GM12873 (cell line): ENCODE measurements at regions not wholly inside any gene's neighbourhood (a gene's known extent, or its start where the extent isn't known, plus 50 kb on each side); places are given as distances from the start of the nearest gene placed in this dataset.

Experiments used
- TF ChIP-seq, protein P1 (sequence below): IDR thresholded peaks from 2 replicates; pipeline ENCODE4 v1.5.1; 2012; ENCODE audit warnings: low read depth, mild to moderate bottlenecking, moderate library complexity, low read length, control low read depth; ENCODE audit not compliant: insufficient read depth; ENCODE audit errors: missing control alignments

DNA sequence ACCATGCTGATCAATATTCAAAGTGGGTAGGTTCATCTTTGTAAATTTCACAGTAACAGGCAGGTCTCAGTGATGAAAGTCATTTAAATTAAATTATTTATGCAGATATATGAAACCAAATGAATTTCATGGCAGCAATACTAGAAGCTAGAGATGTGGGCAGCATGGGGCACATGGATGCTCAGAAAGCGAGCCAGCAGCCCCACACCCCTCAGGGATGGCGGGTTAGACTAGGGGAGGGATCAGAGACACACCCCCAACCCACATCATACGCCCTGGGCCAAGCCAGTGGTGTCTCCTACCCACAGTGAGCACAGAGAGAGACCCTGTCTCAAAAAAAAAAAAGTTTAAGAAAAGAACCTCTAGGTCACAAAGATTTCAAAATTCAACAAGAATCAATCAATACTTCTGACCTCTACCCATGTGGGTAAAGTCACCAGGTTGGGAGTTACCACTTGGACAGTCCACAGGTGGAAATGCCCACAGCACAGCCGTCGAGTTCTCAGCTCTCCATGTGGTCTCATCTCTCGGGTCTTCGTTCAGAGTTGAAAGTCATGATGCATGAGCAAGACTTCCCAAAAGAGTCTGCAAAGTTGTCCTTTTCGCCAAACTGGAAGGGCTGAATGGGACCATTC, 79.3 kb upstream of the PPP2R2D start:
- TF ChIP-seq, protein P1, sequence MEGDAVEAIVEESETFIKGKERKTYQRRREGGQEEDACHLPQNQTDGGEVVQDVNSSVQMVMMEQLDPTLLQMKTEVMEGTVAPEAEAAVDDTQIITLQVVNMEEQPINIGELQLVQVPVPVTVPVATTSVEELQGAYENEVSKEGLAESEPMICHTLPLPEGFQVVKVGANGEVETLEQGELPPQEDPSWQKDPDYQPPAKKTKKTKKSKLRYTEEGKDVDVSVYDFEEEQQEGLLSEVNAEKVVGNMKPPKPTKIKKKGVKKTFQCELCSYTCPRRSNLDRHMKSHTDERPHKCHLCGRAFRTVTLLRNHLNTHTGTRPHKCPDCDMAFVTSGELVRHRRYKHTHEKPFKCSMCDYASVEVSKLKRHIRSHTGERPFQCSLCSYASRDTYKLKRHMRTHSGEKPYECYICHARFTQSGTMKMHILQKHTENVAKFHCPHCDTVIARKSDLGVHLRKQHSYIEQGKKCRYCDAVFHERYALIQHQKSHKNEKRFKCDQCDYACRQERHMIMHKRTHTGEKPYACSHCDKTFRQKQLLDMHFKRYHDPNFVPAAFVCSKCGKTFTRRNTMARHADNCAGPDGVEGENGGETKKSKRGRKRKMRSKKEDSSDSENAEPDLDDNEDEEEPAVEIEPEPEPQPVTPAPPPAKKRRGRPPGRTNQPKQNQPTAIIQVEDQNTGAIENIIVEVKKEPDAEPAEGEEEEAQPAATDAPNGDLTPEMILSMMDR: no peak

DNA sequence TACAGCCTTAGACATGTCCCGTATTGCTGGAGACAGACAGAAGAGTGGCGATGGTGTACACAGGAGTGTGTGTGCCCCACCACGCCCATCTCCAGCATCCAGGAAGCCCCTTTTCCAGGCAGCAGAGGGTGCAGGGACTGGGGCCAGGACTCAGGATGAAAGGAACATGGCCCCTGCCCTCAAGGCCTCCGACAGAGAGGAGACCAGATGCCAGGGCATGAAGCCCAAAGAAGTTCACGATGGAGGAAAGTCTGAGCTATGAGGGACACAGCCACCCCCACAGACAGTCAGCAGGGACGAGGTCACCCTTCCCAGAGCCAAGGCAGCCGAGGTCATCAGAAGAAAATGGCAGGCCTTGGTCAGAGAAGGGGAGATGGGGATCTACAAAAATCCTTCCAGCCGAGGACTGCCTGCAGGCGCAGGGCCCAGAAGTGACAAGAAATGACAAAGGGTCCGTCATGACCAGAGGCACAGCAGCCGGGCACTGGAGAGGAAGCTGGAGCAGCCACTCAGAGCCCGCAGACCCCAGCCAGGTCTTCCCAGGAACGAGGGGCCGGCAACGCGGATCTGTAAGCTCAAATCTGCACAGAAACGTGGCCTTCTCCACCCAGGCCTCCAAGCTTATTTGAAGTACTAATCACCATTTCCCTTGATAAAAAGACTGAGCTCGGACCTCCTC, 78.7 kb upstream of the PPP2R2D start:
- TF ChIP-seq, protein P1: no peak

DNA sequence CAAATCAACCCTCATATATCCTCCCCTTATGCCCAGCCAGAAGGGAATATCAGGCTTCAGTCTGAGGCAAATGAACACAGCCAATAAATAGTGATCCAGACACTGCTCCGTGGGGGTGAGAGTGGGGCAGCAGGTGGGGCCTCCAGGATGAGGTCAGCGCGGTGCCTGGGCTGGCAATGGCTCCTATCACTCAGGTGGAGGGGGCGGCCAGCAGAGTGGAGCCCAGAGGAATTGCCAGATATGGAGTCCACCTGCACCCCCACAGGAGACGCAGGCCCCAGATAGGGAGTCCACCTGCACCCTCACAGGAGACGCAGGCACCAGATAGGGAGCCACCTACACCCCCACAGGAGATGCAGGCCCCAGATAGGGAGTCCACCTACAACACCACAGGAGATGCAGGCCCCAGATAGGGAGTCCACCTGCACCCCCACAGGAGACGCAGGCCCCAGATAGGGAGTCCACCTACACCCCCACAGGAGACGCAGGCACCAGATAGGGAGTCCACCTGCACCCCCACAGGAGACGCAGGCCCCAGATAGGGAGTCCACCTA, 78.0 kb upstream of the PPP2R2D start:
- TF ChIP-seq, protein P1: no peak

DNA sequence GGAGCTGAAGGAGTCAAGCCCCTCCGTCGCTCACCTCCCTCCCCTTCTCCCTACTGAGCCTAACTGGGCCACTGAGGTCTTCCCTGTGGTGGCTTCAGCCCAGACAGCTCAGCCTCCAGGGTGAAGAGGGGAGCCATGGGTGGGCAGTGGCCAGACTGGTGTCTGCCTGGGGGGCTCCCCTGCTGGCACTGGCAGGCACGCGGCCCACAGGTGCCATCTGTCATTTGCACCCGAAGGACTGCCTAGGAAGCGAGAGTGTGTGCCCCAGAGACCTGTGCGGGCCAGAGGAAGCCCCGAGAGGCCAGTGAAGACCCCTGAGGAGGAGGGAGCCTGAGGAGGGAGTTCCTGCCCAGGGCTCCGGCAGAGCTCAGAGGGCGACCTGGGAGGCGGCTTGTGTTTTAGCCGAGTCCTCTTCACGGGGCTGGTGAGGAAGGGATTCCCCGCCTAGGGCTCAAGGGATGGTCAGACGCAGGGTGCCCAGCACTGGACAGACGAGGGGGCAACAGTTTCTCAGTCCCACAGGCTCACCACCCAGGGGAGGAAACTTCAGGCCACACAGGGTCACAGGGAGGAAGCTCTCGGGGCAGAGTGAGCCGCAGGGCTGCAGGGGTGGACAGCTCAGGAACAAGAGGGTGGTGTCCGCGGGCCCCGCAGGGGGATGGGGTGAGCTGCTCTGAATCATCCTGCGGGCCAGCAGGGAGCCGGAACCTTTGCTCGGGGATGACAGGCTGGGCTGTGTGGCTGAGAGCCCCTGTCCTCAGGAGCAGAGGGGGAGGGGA, 76.2 kb upstream of the PPP2R2D start:
- TF ChIP-seq, protein P1: no peak

DNA sequence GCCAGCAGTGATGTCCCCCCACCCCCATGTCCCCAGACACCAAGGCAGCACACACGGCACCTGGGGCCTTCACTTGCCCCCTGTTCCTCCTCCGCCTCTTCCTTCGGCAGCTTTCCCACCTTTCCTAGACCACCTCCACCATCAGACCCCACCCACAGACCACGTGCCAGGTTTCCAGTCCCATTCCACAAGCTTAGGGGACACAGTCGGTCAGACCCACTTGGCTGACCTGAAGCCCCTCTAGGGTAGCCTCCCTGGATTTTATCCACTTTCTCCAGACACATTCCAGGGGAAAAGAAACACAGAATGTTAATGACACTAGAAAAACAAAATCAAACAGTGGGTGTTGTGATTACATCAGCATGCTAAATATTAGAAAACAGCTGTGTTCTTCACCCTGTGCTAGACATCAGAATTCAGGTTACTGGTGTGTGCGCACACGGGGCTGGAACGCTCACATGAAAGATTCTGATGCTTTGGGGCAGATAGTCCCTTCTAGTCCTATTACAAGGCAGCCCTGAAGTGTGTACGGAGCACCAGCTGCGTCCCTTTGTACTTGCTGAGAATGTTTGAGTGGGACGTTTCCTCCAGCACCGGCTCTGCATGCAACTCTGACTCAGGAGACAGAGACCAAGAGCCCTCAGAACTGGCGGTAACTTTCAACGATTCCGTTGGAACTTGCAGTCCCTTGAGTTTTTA, 75.5 kb upstream of the PPP2R2D start:
- TF ChIP-seq, protein P1: no peak

DNA sequence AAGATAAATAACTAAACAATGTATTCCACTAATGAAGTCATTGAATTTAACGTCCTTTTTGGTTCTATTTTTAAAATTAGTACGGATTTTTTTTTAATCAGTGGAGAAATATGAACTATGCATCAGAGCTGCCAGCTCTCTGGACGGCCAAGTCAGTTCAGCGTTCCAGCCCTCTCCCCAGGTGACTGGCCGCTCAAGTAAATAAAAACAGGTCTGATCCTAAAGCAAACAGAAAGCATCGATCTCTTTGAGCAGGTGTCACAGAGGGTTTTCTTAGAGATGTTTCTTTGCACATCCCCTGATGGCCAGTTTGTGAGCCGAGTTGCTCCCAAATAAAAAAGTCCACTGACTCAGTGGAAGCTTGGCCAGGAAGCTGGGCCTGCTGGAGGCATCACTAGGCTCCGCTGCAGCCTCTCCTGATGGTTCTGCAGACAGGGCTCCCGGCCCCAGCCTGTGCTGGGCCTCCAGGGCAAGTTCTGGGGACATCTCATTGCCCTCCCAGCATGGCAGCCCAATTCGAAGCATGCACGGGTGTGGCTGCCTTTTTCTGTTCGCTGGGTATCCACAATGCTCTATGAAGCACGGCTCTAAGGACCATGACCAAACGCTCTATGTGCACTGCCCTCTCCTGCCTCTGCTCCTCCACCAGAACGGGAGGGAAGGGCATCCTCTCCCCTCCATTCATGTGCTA, 74.7 kb upstream of the PPP2R2D start:
- TF ChIP-seq, protein P1: no peak
